Amygdala (tissue), 56 donors: ENCODE measurements at regions not wholly inside any gene's neighbourhood (a gene's known extent, or its start where the extent isn't known, plus 50 kb on each side); places are given as distances from the start of the nearest gene placed in this dataset.
"Not testable (repeated sequence)": the region's sequence is repeated elsewhere in the genome, so short reads cannot be mapped to it uniquely, and the experiment has no call there.

Experiments used
- DNase-seq, 56 donors: peaks; one replicate each; lab custom pipeline; 2025; lab: John Stamatoyannopoulos, UW

GRCh38 chr20:50433001-50433761 is 77.0 kb upstream of the PTPN1 start:
- no peak for DNase-seq

GRCh38 chr20:50434321-50434652 is 75.9 kb upstream of the PTPN1 start:
- no peak for DNase-seq

- no peak for DNase-seq
Observed at GRCh38 chr20:50434653-50435396, 75.4 kb upstream of the PTPN1 start.

- no peak for DNase-seq
Observed at GRCh38 chr20:50435397-50436051, 74.7 kb upstream of the PTPN1 start.

- DNase-seq: no peak
Observed at GRCh38 chr20:50436052-50436656, 74.0 kb upstream of the PTPN1 start.

- DNase-seq: no peak
Observed at GRCh38 chr20:50436696-50437095, 73.5 kb upstream of the PTPN1 start.

GRCh38 chr20:50438986-50439407 is 71.2 kb upstream of the PTPN1 start:
- no peak for DNase-seq

- no peak for DNase-seq
Observed at GRCh38 chr20:50439539-50440453, 70.4 kb upstream of the PTPN1 start.

GRCh38 chr20:50442512-50442911 is 67.7 kb upstream of the PTPN1 start:
- DNase-seq: no peak

- no peak for DNase-seq
Observed at GRCh38 chr20:50445354-50446151, 64.6 kb upstream of the PTPN1 start.

- peak in 1 of 56 donors; percentile 12 for DNase-seq
Observed at GRCh38 chr20:50446351-50447101, 63.7 kb upstream of the PTPN1 start.

- DNase-seq: no peak
Observed at GRCh38 chr20:50447102-50447804, 62.9 kb upstream of the PTPN1 start.

GRCh38 chr20:50447817-50448216 is 62.4 kb upstream of the PTPN1 start:
- no peak for DNase-seq

- not testable (repeated sequence) for DNase-seq
Observed at GRCh38 chr20:50448625-50449403, 61.4 kb upstream of the PTPN1 start.

- no peak for DNase-seq
Observed at GRCh38 chr20:50449738-50450492, 60.3 kb upstream of the PTPN1 start.

GRCh38 chr20:50450493-50450826 is 59.7 kb upstream of the PTPN1 start:
- no peak for DNase-seq
